Right cardiac atrium (tissue), 5 donors: ENCODE measurements at regions not wholly inside any gene's neighbourhood (a gene's known extent, or its start where the extent isn't known, plus 50 kb on each side); places are given as distances from the start of the nearest gene placed in this dataset.
"Not testable (repeated sequence)": the region's sequence is repeated elsewhere in the genome, so short reads cannot be mapped to it uniquely, and the experiment has no call there.

ENCODE experiments used
- ATAC-seq, 2 donors: fragments of 200-7000 bp; cut with Tn5 transposase; one replicate each; pipeline versions ENCODE4 v1.8.0 to v1.9.1; 2020; ENCODE audit warnings: moderate library complexity in 2 of 2, mild to moderate bottlenecking in 1 of 2
- DNase-seq, 3 donors: peaks; one replicate each; pipeline ENCODE4 v3.0.0-alpha.2; 2020
- H3K27ac ChIP-seq: one replicate; pipeline ENCODE4 v1.5.1; 2013; ENCODE audit warnings: mild to moderate bottlenecking, low read length, control low read depth, moderate library complexity
- H3K27me3 ChIP-seq: one replicate; pipeline ENCODE4 v1.6.1; 2013; ENCODE audit not compliant: control insufficient read depth, insufficient read depth
- H3K4me1 ChIP-seq: one replicate; pipeline ENCODE4 v1.6.1; 2013; ENCODE audit warnings: low read length; ENCODE audit not compliant: control insufficient read depth, insufficient read depth
- H3K4me3 ChIP-seq: one replicate; pipeline ENCODE4 v1.5.1; 2013; ENCODE audit warnings: low read length, control low read depth
- H3K9me3 ChIP-seq: one replicate; pipeline ENCODE4 v1.6.1; 2013; ENCODE audit warnings: low read length; ENCODE audit not compliant: control insufficient read depth
- WGBS: extraction: QIAGEN DNeasy Blood & Tissue Kit; methylation state at CpG from one replicate; pipeline ENCODE4 v1.1.7; 2013; 5-methylcytosine and 5-hydroxymethylcytosine counted together
- intact Hi-C, 4 donors: fragments of 100-400 bp; cut with DNase I; formaldehyde crosslinking; loops; one replicate each; pipeline versions ENCODE4 v1.11.0 to v1.14.0; 2022 to 2023
- donor health status: healthy with polysubstance abuse.
- donor health status: DM: no; HTN: yes; CAD: no.
- donor health status: DM: no; HTN: no; CAD: no.
- donor health status: DM: no; HTN: yes; CAD: no; lungs with severe emphysema.
- donor health status: DM: yes; HTN: yes; CAD: no.

DNA sequence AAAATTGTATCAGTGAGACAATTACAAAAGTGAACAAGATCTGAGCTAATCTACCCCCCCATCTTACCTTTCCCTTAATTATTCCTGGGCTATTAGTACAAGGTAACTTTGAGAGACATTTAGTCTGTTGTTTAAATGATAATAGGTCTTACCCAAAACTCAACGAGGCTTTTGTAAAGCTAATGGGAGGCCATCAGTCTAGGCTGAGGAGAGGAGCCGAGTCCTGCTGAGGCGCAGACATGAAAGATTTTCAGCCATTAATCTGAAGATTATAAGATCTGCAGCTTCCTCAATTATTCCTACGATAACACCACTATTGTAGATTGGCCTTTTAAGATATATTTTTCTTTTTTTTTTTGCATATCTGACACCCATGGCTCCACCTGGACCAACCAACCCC is 810.5 kb downstream of the PCDH11X start:
- H3K27me3 ChIP-seq, H3K4me3 ChIP-seq, H3K9me3 ChIP-seq, H3K4me1 ChIP-seq, ATAC-seq, intact Hi-C loops, DNase-seq, H3K27ac ChIP-seq: not testable (repeated sequence)
- 44% methylated on average over 4 of the region's 4 CpGs for WGBS

DNA sequence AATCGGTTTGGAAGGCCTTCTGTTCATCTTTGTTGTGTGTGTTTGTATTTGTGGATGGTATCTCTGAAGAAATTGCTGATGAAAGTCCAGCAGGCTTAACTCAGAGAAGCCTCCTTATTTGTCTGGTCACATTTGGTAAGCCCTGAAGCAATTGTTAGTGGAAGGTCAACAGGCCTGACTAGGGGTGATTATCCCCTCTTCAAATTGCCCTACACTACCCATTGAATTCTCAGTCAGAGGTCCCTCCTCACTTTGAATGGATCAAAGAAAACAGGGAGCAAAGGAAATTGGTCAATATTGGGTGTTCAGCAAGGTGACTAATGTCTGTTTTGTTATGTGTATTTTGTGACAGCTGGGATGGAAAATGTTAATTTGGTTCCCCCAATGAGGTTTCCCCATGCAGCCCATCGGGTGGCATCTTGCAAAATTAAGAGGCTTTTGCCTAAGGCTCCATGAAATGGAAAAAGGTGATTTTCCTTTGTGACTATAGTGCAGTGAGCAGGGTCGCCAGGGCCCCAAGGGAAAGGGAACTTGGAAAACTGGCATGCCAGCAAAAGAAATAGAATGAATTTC is 811.6 kb downstream of the PCDH11X start:
- H3K27me3 ChIP-seq: not testable (repeated sequence)
- 45% methylated on average over 2 of the region's 3 CpGs for WGBS

DNA sequence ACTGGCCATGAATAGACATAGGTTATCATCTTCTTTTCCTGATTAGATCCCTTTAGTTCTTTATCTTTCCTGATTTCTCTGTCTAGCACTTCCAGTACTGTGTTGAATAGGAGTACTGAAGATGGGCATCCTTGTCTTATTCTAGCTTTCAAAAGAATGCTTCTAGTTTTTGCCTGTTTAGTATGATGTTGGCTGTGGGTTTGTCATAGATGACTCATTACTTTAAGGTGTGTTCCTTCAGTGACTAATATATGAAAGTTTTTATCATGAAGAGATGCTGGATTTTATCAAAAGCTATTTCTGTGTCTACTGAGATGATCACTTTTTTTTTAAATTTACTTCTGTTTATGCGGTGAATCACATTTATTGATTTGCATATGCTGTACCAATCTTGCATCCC is 832.3 kb downstream of the PCDH11X start:
- DNase-seq, H3K27me3 ChIP-seq, H3K9me3 ChIP-seq, H3K27ac ChIP-seq, H3K4me1 ChIP-seq, intact Hi-C loops, H3K4me3 ChIP-seq, ATAC-seq: not testable (repeated sequence)
- 92% methylated on average over 1 of the region's 1 CpG for WGBS

More for the DNA sequence above, 811.6 kb downstream of the PCDH11X start:
- H3K27ac ChIP-seq, H3K4me1 ChIP-seq, intact Hi-C loops, DNase-seq, ATAC-seq, H3K9me3 ChIP-seq, H3K4me3 ChIP-seq: not testable (repeated sequence)

DNA sequence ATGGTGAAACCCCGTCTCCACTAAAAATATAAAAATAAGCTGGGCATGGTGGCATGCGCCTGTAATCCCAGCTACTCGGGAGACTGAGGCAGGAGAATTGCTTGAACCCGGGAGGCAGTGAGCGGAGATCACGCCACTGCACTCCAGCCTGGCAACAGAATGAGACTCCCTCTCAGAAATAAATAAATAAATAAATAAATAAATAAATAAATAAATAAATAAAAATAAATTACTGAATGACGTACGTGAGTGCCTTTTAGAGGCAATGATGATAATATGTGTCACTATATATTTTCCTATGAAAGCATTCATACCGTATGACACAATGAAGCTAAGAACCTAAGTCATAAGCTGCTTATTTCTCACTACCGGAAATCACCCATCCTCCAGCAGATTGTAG is 847.5 kb downstream of the PCDH11X start:
- ATAC-seq, H3K4me3 ChIP-seq, H3K27ac ChIP-seq, H3K27me3 ChIP-seq, intact Hi-C loops, H3K4me1 ChIP-seq, H3K9me3 ChIP-seq, DNase-seq: not testable (repeated sequence)
- WGBS: 92% methylated on average over 10 of the region's 10 CpGs

DNA sequence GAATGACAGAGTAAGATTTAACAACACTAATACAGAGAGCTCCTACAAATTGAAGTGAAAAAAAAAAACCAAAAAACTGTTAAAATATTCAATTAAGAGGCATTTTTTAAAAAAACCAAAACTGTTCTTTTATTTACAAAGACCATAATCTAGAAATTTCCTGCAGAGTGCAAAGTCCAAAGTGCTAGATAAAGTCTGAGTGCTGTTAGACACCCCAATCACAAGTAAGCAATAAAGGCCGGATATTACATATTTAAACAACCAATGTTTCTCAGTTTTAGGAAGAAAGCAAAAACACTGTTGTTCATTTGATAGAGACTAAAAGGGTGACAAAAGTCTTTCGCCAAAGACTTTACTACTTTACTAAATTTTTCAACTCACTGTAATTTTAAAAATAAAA is 878.4 kb downstream of the PCDH11X start:
- intact Hi-C loops: not testable (repeated sequence)
- 80% methylated on average over 2 of the region's 2 CpGs for WGBS

DNA sequence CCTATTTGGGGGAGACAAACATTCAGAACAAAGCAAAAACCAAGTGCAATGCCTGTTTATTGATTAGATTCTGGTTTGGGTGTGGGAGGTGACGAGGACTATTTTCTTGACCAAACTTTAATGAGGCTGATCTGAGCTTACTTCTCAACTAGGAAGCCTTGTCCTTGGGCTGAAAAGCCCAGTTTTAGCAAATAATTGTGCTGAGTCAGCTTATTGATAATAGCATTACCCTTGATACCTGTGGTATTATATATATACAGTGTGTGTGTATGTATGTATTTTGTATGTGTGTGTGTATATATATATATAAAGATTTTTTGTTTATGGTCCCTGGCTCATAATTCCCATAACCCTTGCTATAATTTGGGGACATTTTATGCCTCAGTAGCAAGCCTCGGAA is 880.6 kb downstream of the PCDH11X start:
- H3K27ac ChIP-seq, H3K9me3 ChIP-seq, H3K27me3 ChIP-seq, H3K4me1 ChIP-seq, H3K4me3 ChIP-seq, intact Hi-C loops, ATAC-seq, DNase-seq: not testable (repeated sequence)
- WGBS: 97% methylated on average over 2 of the region's 2 CpGs

More for the DNA sequence above, 878.4 kb downstream of the PCDH11X start:
- not testable (repeated sequence) for DNase-seq, H3K4me1 ChIP-seq, H3K27me3 ChIP-seq, H3K27ac ChIP-seq, H3K4me3 ChIP-seq, ATAC-seq, H3K9me3 ChIP-seq

DNA sequence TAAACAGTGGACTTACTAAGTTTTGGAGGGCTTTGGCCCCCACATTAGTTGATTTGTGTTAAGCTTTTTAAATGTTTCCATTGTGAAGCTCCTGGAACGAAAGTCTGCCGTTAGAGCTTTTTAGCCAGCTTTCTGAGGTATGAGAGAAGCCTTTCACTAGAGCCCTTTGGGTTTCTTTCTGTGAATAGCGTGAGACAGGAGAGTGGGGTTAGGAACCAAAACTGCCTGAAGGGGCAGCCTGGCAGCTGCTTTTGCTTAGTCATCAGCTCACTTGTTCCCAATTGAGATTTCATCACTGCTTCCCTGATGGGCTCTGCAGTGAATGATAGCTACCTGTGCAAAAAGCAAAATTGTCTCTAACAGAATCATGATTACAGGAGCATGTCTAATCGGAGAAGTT is 913.6 kb downstream of the PCDH11X start:
- ATAC-seq, H3K4me3 ChIP-seq, H3K4me1 ChIP-seq, H3K27ac ChIP-seq, intact Hi-C loops, H3K27me3 ChIP-seq, H3K9me3 ChIP-seq, DNase-seq: not testable (repeated sequence)
- 80% methylated on average over 4 of the region's 4 CpGs for WGBS

DNA sequence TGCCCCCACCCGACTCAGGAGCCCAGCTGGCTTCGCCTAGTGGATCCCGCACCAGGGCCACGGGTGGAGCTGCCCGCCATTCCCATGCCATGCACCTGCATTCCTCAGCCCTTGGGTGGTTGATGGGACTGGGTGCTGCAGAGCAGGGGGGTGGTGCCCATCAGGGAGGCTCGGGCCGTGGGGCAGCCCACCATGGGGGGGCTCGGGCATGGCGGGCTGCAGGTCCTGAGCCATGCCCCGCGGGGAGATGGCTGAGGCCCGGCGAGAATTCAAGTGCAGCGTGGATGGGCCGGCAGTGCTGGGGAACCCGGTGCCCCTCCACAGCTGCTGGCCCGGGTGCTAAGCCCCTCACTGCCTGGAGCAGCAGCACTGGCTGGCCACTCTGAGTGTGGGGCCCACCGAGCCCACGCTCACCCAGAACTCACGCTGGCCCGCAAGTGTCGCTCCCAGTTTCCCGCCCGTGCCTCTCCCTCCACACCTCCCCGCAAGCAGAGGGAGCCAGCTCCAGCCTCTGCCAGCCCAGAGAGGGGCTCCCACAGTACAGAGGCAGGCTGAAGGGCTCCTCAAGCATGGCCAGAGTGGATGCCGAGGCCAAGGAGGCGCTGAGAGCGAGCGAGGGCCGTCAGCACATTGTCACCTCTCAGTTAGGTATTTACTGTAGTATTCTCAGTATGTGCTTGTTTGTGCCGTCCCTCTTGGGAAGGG is 920.4 kb downstream of the PCDH11X start:
- H3K4me1 ChIP-seq, H3K4me3 ChIP-seq, ATAC-seq, intact Hi-C loops, H3K27ac ChIP-seq, H3K9me3 ChIP-seq, H3K27me3 ChIP-seq: not testable (repeated sequence)
- DNase-seq: peak in 1 of 3 donors; percentile 27
- 93% methylated on average over 31 of the region's 31 CpGs for WGBS

DNA sequence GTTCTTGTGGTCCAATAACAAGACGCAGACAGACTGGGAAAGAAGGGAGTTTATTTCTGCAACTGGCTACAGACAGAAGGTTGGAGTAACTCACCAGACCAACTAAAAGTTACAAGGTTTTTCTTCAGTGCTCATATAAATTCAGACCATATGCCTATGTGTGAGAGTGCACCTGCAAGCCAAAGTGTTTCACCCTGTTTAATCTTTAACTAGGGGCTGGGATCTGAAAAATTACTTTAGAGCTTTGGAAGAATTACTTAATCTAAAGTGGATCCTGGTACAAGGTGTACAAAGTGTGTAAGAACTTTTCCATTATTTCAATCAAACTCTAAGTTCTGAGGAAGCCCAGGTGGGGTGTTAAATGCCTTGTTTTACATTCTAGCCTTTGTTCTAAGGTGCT is 930.6 kb downstream of the PCDH11X start:
- H3K27ac ChIP-seq, H3K4me1 ChIP-seq, H3K4me3 ChIP-seq, H3K27me3 ChIP-seq, DNase-seq, ATAC-seq, H3K9me3 ChIP-seq, intact Hi-C loops: not testable (repeated sequence)
- WGBS: 82% methylated on average over 1 of the region's 1 CpG
